ENCODE measurements at regions not wholly inside any gene's neighbourhood (a gene's known extent, or its start where the extent isn't known, plus 50 kb on each side); places are given as distances from the start of the nearest gene placed in this dataset.

GRCh38 chr2:199207011-199207410, 250.7 kb downstream of the SATB2 start:
- TF ChIP-seq RAD21 (IDR thresholded peaks at IDR 0.05; ENCODE audit: low read depth), result no peak
- no peak for TF ChIP-seq YY1 (IDR thresholded peaks at IDR 0.05; ENCODE audit: low read depth)
- no peak for TF ChIP-seq MAX (IDR thresholded peaks at IDR 0.05)
- no peak for TF ChIP-seq TCF12 (IDR thresholded peaks at IDR 0.05; ENCODE audit: low read depth)
- TF ChIP-seq TEAD4 (IDR thresholded peaks at IDR 0.05), result no peak
- TF ChIP-seq CREB1 (IDR thresholded peaks at IDR 0.05; ENCODE audit: low read depth), result no peak
- no peak for TF ChIP-seq REST (IDR thresholded peaks at IDR 0.05; ENCODE audit: low read depth)
- no peak for TF ChIP-seq FOXM1 (IDR thresholded peaks at IDR 0.05; ENCODE audit: borderline replicate concordance, low read depth)
- no peak for TF ChIP-seq EP300 (IDR thresholded peaks at IDR 0.05; ENCODE audit: borderline replicate concordance)
- no peak for TF ChIP-seq TAF1 (IDR thresholded peaks at IDR 0.05; ENCODE audit: low read depth)
- TF ChIP-seq ZBTB7A (IDR thresholded peaks at IDR 0.05; ENCODE audit: low read depth), result no peak

All from Ishikawa (cell line).